Spinal cord (tissue), 9 donors: ENCODE measurements at regions not wholly inside any gene's neighbourhood (a gene's known extent, or its start where the extent isn't known, plus 50 kb on each side); places are given as distances from the start of the nearest gene placed in this dataset.

Experiments
- DNase-seq, 6 donors: peaks; one replicate each; pipeline versions ENCODE4 v3.0.0 to v3.0.0-alpha.2; 2013 to 2015; ENCODE audit warnings: low spot score in 6 of 6, low read depth in 4 of 6
- H3K27ac ChIP-seq: one replicate; pipeline ENCODE4 v1.5.1; 2013; ENCODE audit warnings: low read depth, low read length, control low read depth
- H3K27me3 ChIP-seq: one replicate; pipeline ENCODE4 v1.6.1; 2013; ENCODE audit warnings: low read length; ENCODE audit not compliant: control insufficient read depth, insufficient read depth
- H3K36me3 ChIP-seq: one replicate; pipeline ENCODE4 v1.6.1; 2013; ENCODE audit warnings: low read length; ENCODE audit not compliant: control insufficient read depth, insufficient read depth
- H3K4me1 ChIP-seq: one replicate; pipeline ENCODE4 v1.6.1; 2013; ENCODE audit warnings: low read length; ENCODE audit not compliant: control insufficient read depth, insufficient read depth
- H3K4me3 ChIP-seq: one replicate; pipeline ENCODE4 v1.5.1; 2013; ENCODE audit warnings: low read depth, low read length, control low read depth
- H3K9me3 ChIP-seq: one replicate; pipeline ENCODE4 v1.6.1; 2013; ENCODE audit warnings: low read length; ENCODE audit not compliant: control insufficient read depth, insufficient read depth
- WGBS: methylation state at CpG from one replicate; pipeline ENCODE4 v1.1.5; 2013; ENCODE audit warnings: missing lambda C conversion rate; ENCODE audit not compliant: insufficient coverage; 5-methylcytosine and 5-hydroxymethylcytosine counted together
- donor health status: healthy.

- no peak for DNase-seq
- Histone ChIP-seq H3K27me3 (no peaks in the 10 kb centered on the region), H3K36me3 (peaks cover 2% of the 10 kb centered on the region), H3K4me1 (no peaks in the 10 kb centered on the region), H3K27ac (no peak overlapping the region), H3K4me3 (no peak overlapping the region), H3K9me3 (no peaks in the 10 kb centered on the region)
- 96% methylated on average over 25 of the region's 25 CpGs for WGBS
These were observed 101.3 kb upstream of the MAN2A1 start for GRCh38 chr5:109588281-109589035.

GRCh38 chr5:109584986-109585599, 104.6 kb upstream of the MAN2A1 start:
- 73% methylated on average over 3 of the region's 4 CpGs for WGBS
- DNase-seq: no peak
- H3K9me3 ChIP-seq: no peaks in the 10 kb centered on the region
- no peaks in the 10 kb centered on the region for H3K27me3 ChIP-seq
- H3K4me1 ChIP-seq: no peaks in the 10 kb centered on the region
- H3K36me3 ChIP-seq: peaks cover 2% of the 10 kb centered on the region
- H3K4me3 ChIP-seq: no peak overlapping the region
- H3K27ac ChIP-seq: no peak overlapping the region

GRCh38 chr5:109580225-109580624, 109.5 kb upstream of the MAN2A1 start:
- DNase-seq: no peak
- no peaks in the 10 kb centered on the region for H3K27me3 ChIP-seq
- H3K9me3 ChIP-seq: no peaks in the 10 kb centered on the region
- H3K36me3 ChIP-seq: no peaks in the 10 kb centered on the region
- WGBS: 100% methylated on average over 1 of the region's 3 CpGs
- no peaks in the 10 kb centered on the region for H3K4me1 ChIP-seq
- no peak overlapping the region for H3K4me3 ChIP-seq
- no peak overlapping the region for H3K27ac ChIP-seq

- no peak overlapping the region for H3K4me3 ChIP-seq
- no peaks in the 10 kb centered on the region for H3K27me3 ChIP-seq
- 80% methylated on average over 1 of the region's 2 CpGs for WGBS
- H3K27ac ChIP-seq: no peak overlapping the region
- H3K36me3 ChIP-seq: no peaks in the 10 kb centered on the region
- no peaks in the 10 kb centered on the region for H3K4me1 ChIP-seq
- H3K9me3 ChIP-seq: no peaks in the 10 kb centered on the region
- no peak for DNase-seq
These were observed 114.2 kb upstream of the MAN2A1 start for GRCh38 chr5:109575506-109575905.

- no peaks in the 10 kb centered on the region for H3K9me3 ChIP-seq
- H3K27me3 ChIP-seq: no peaks in the 10 kb centered on the region
- DNase-seq: no peak
- H3K4me1 ChIP-seq: no peaks in the 10 kb centered on the region
- H3K4me3 ChIP-seq: no peak overlapping the region
- no peaks in the 10 kb centered on the region for H3K36me3 ChIP-seq
- no peak overlapping the region for H3K27ac ChIP-seq
These were observed 114.7 kb upstream of the MAN2A1 start for GRCh38 chr5:109574985-109575384.

- no peaks in the 10 kb centered on the region for H3K36me3 ChIP-seq
- 86% methylated on average over 1 of the region's 3 CpGs for WGBS
- no peak overlapping the region for H3K27ac ChIP-seq
- no peaks in the 10 kb centered on the region for H3K27me3 ChIP-seq
- H3K4me3 ChIP-seq: no peak overlapping the region
- DNase-seq: no peak
- H3K9me3 ChIP-seq: no peaks in the 10 kb centered on the region
- no peaks in the 10 kb centered on the region for H3K4me1 ChIP-seq
These were observed 116.0 kb upstream of the MAN2A1 start for GRCh38 chr5:109573766-109574165.

GRCh38 chr5:109573256-109573655, 116.5 kb upstream of the MAN2A1 start:
- no peak overlapping the region for H3K4me3 ChIP-seq
- no peaks in the 10 kb centered on the region for H3K4me1 ChIP-seq
- no peaks in the 10 kb centered on the region for H3K9me3 ChIP-seq
- WGBS: 79% methylated on average over 2 of the region's 4 CpGs
- peak in 1 of 6 donors; percentile 62 for DNase-seq
- H3K36me3 ChIP-seq: no peaks in the 10 kb centered on the region
- no peaks in the 10 kb centered on the region for H3K27me3 ChIP-seq
- H3K27ac ChIP-seq: no peak overlapping the region

GRCh38 chr5:109571785-109572184, 117.9 kb upstream of the MAN2A1 start:
- no peak for DNase-seq
- Histone ChIP-seq H3K4me3 (no peak overlapping the region), H3K4me1 (no peaks in the 10 kb centered on the region), H3K36me3 (no peaks in the 10 kb centered on the region), H3K27me3 (no peaks in the 10 kb centered on the region), H3K9me3 (no peaks in the 10 kb centered on the region), H3K27ac (no peak overlapping the region)
- no CpG with 5 or more reads among the region's 1 CpG for WGBS

GRCh38 chr5:109570362-109570874, 119.3 kb upstream of the MAN2A1 start:
- no peaks in the 10 kb centered on the region for H3K9me3 ChIP-seq
- H3K27ac ChIP-seq: no peak overlapping the region
- no peak for DNase-seq
- H3K4me1 ChIP-seq: no peaks in the 10 kb centered on the region
- no peaks in the 10 kb centered on the region for H3K36me3 ChIP-seq
- 95% methylated on average over 14 of the region's 20 CpGs for WGBS
- no peaks in the 10 kb centered on the region for H3K27me3 ChIP-seq
- H3K4me3 ChIP-seq: no peak overlapping the region
